ENCODE measurements at regions not wholly inside any gene's neighbourhood (a gene's known extent, or its start where the extent isn't known, plus 50 kb on each side); places are given as distances from the start of the nearest gene placed in this dataset.

- WGBS, 2 donors = 34 to 57% methylated on average over 2 of the region's 2 CpGs
- no peak for DNase-seq
- TF ChIP-seq POLR2A (IDR thresholded peaks at IDR 0.05) (no peak), CTCF (IDR thresholded peaks at IDR 0.05) (no peak)
- Histone ChIP-seq H3K4me1 (peaks cover 0 to 4% (median 0%) of the 10 kb centered on the region in 3 donors), H3K27me3 (no peaks in the 10 kb centered on the region), H3K36me3 (no peaks in the 10 kb centered on the region), H3K4me3 (no peak overlapping the region), H3K27ac (no peak overlapping the region), H3K9me3 (no peaks in the 10 kb centered on the region)
- intact Hi-C loops (cut with DNase I) = no loop called here
Observed at GRCh38 chr11:104803776-104804175, 94.5 kb downstream of the CASP12 start.

- Histone ChIP-seq H3K27ac (no peak overlapping the region), H3K4me3 (no peak overlapping the region), H3K36me3 (no peaks in the 10 kb centered on the region), H3K4me1 (peaks cover 0 to 4% (median 0%) of the 10 kb centered on the region in 3 donors), H3K27me3 (no peaks in the 10 kb centered on the region), H3K9me3 (no peaks in the 10 kb centered on the region)
- no peak for DNase-seq
- WGBS, 2 donors = 80 to 100% methylated on average over 1 of the region's 1 CpG
- intact Hi-C loops (cut with DNase I) = no loop called here
- no peak for TF ChIP-seq CTCF (IDR thresholded peaks at IDR 0.05)
- no peak for TF ChIP-seq POLR2A (IDR thresholded peaks at IDR 0.05)
Observed at GRCh38 chr11:104799251-104799650, 99.0 kb downstream of the CASP12 start.

GRCh38 chr11:104798789-104799188 lies 99.5 kb downstream of the CASP12 start:
- DNase-seq = no peak
- Histone ChIP-seq H3K36me3 (no peaks in the 10 kb centered on the region), H3K27me3 (no peaks in the 10 kb centered on the region), H3K4me1 (peaks cover 0 to 4% (median 0%) of the 10 kb centered on the region in 3 donors), H3K4me3 (peak overlapping the region in 2 of 4 donors; percentile 8 to 50), H3K27ac (peak overlapping the region in 1 of 4 donors; percentile 14), H3K9me3 (no peaks in the 10 kb centered on the region)
- TF ChIP-seq POLR2A (IDR thresholded peaks at IDR 0.05) (no peak), CTCF (IDR thresholded peaks at IDR 0.05) (no peak)
- 12 to 18% methylated on average over 1 of the region's 1 CpG for WGBS, 2 donors
- intact Hi-C loops (cut with DNase I) = no loop called here

GRCh38 chr11:104796301-104796700 lies 102.0 kb downstream of the CASP12 start:
- Histone ChIP-seq H3K9me3 (no peaks in the 10 kb centered on the region), H3K4me3 (no peak overlapping the region), H3K36me3 (no peaks in the 10 kb centered on the region), H3K27ac (no peak overlapping the region), H3K4me1 (peaks cover 0 to 4% (median 0%) of the 10 kb centered on the region in 3 donors), H3K27me3 (no peaks in the 10 kb centered on the region)
- TF ChIP-seq POLR2A (IDR thresholded peaks at IDR 0.05) = no peak
- TF ChIP-seq CTCF (IDR thresholded peaks at IDR 0.05) = no peak
- intact Hi-C loops (cut with DNase I) = no loop called here
- DNase-seq = no peak

- DNase-seq = no peak
- Histone ChIP-seq H3K9me3 (no peaks in the 10 kb centered on the region), H3K4me3 (no peak overlapping the region), H3K27ac (no peak overlapping the region), H3K4me1 (peaks cover 0 to 4% (median 0%) of the 10 kb centered on the region in 3 donors), H3K36me3 (no peaks in the 10 kb centered on the region), H3K27me3 (no peaks in the 10 kb centered on the region)
- intact Hi-C loops (cut with DNase I) = no loop called here
- TF ChIP-seq CTCF (IDR thresholded peaks at IDR 0.05) (no peak), POLR2A (IDR thresholded peaks at IDR 0.05) (no peak)
- WGBS, 2 donors = 81 to 87% methylated on average over 5 of the region's 5 CpGs
Observed at GRCh38 chr11:104795501-104796213, 102.6 kb downstream of the CASP12 start.
